ENCODE measurements at regions not wholly inside any gene's neighbourhood (a gene's known extent, or its start where the extent isn't known, plus 50 kb on each side); places are given as distances from the start of the nearest gene placed in this dataset.

DNA sequence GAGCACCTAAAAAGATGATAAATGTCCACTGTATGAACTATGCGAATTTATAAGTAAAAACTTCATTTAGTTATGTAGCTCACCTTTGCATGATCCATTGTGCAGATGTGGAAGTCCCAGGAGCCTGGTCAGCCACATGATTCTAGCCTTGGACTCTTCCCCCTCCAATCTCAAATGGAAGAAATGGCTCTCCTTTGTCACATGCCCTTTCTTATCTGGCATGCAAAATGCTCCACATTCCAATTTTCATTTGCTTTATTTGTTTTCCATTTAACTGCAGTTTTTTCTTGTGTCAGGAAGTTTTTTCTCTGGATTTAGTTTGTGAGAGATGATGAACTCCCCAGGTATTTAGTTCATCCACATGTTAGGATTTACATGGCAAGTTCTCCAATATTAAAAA, 73.8 kb downstream of the DYRK2 start (continued):
- no peak for TF ChIP-seq MAFK (conservative IDR thresholded peaks at IDR 0.05 in 1 of 2, IDR thresholded peaks at IDR 0.05 in 1 of 2; ENCODE audit: low read length in 2 of 2)
- TF ChIP-seq ZNF607 (CRISPR knock-in tag; IDR thresholded peaks at IDR 0.05; ENCODE audit: borderline replicate concordance) = no peak
- no peak for TF ChIP-seq DNMT3B (CRISPR knock-in tag; conservative IDR thresholded peaks at IDR 0.05)

DNA sequence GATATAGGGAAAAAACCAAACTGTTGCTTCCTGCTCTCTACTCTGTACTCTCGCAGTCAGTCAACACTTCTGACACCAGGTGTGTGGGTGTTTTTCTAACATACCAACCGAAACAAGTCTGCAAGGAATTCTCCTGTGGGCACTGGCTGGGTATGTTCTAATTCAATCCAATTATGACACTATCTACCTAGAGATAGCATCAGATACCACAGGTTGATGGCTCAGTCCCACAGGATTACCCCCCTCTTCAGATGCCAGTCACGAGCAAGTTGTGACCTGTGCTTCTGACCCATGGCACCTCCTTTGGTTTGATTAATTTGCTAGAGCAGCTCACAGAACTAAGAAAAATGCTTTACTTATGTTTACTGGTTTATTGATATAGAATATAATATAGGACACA, 78.3 kb downstream of the DYRK2 start:
- H2AFZ ChIP-seq (ENCODE audit: low read length) = no peak overlapping the region
- H3K9ac ChIP-seq (ENCODE audit: insufficient read depth, low read depth, low read length) = no peak overlapping the region
- no peaks in the 10 kb centered on the region for H3K9me3 ChIP-seq (ENCODE audit: low read length)
- FAIRE-seq (no peak), DNase-seq (ENCODE audit: low spot score) (no peak), ATAC-seq (no peak)
- H3K27me3 ChIP-seq (ENCODE audit: control insufficient read depth in 1 of 2, insufficient read depth in 2 of 2, low read length in 2 of 2) = no peaks in the 10 kb centered on the region
- no peak overlapping the region for H3K27ac ChIP-seq (ENCODE audit: extremely low read length, insufficient read depth, low read length)
- intact Hi-C loops (cut with micrococcal nuclease; ENCODE audit: unreplicated experiment) (no loop called here), in situ Hi-C loops (cut with HindIII; ENCODE audit: extremely low pct_ligation_motif_present, low pct_unique_long_range_greater_than_20kb) (no loop called here)
- no peaks in the 10 kb centered on the region for H4K20me1 ChIP-seq (ENCODE audit: insufficient read depth, low read length)
- no TSS peak for BruUV-seq (replicated peaks)
- H3K4me3 ChIP-seq (replicated peaks in 1 of 3; ENCODE audit: insufficient read depth in 1 of 3, low read depth in 2 of 3, low read length in 3 of 3) = no peak overlapping the region
- no peaks in the 10 kb centered on the region for H3K36me3 ChIP-seq (replicated peaks in 1 of 2; ENCODE audit: control insufficient read depth in 1 of 2, insufficient read depth in 2 of 2, low read length in 2 of 2)
- ChIA-PET CTCF (ENCODE audit: low intra/inter-chr PET ratio, low total read pairs) (no interaction called here), POLR2A (no interaction called here)
- TF ChIP-seq ZNF775 (CRISPR knock-in tag; IDR thresholded peaks at IDR 0.05; ENCODE audit: borderline replicate concordance) (no peak), FOXC1 (CRISPR knock-in tag; IDR thresholded peaks at IDR 0.05; ENCODE audit: borderline replicate concordance) (no peak), ZNF570 (CRISPR knock-in tag; IDR thresholded peaks at IDR 0.05; ENCODE audit: borderline replicate concordance) (no peak), USF2 (IDR thresholded peaks at IDR 0.05; ENCODE audit: low read depth, low read length) (no peak), USF2 (CRISPR knock-in tag; IDR thresholded peaks at IDR 0.05; ENCODE audit: borderline replicate concordance) (no peak)
- TF ChIP-seq, protein P1, sequence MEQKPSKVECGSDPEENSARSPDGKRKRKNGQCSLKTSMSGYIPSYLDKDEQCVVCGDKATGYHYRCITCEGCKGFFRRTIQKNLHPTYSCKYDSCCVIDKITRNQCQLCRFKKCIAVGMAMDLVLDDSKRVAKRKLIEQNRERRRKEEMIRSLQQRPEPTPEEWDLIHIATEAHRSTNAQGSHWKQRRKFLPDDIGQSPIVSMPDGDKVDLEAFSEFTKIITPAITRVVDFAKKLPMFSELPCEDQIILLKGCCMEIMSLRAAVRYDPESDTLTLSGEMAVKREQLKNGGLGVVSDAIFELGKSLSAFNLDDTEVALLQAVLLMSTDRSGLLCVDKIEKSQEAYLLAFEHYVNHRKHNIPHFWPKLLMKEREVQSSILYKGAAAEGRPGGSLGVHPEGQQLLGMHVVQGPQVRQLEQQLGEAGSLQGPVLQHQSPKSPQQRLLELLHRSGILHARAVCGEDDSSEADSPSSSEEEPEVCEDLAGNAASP (CRISPR knock-in tag; IDR thresholded peaks at IDR 0.05; ENCODE audit: borderline replicate concordance) = no peak
- TF ChIP-seq, protein P2, sequence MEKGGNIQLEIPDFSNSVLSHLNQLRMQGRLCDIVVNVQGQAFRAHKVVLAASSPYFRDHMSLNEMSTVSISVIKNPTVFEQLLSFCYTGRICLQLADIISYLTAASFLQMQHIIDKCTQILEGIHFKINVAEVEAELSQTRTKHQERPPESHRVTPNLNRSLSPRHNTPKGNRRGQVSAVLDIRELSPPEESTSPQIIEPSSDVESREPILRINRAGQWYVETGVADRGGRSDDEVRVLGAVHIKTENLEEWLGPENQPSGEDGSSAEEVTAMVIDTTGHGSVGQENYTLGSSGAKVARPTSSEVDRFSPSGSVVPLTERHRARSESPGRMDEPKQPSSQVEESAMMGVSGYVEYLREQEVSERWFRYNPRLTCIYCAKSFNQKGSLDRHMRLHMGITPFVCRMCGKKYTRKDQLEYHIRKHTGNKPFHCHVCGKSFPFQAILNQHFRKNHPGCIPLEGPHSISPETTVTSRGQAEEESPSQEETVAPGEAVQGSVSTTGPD (CRISPR knock-in tag; IDR thresholded peaks at IDR 0.05) = no peak
- peaks cover 7% of the 10 kb centered on the region; the same call in 1 of the 2 replicates for H3K4me1 ChIP-seq (ENCODE audit: insufficient read depth, low read length)
- 40% methylated on average over 3 of the region's 3 CpGs for WGBS (ENCODE audit: low lambda C conversion rate)
- no peak overlapping the region for H3K4me2 ChIP-seq (ENCODE audit: low read depth, low read length)
- no peaks in the 10 kb centered on the region for H3K79me2 ChIP-seq (ENCODE audit: insufficient read depth, low read length)
